Hindlimb muscle (tissue), 1 donor: ENCODE measurements at regions not wholly inside any gene's neighbourhood (a gene's known extent, or its start where the extent isn't known, plus 50 kb on each side); places are given as distances from the start of the nearest gene placed in this dataset.
"Not testable (repeated sequence)": the region's sequence is repeated elsewhere in the genome, so short reads cannot be mapped to it uniquely, and the experiment has no call there.

Experiments used
- DNase-seq: peaks from one replicate; pipeline ENCODE4 v3.0.0-alpha.2; 2013

- DNase-seq: not testable (repeated sequence)
Observed at GRCh38 chr20:7175827-7176226, 408.3 kb downstream of the BMP2 start.

DNA sequence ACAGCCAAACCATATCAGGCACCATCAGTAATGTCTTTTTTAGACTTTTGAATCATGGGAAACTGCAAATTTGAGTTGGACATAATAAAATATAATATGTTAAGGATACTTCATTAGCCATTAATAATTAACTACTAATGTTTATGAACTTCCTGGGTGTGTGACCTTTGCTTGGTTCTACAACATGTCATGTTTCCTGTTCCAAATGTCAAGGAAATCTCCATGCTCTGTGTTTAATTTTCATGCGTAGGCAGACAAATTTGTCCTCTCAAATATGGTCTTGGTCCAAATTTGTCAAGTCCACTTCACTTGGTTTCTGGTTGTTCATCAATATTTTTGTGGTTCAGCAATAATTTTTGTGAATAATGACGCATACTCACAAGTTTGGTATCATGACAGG lies 410.5 kb downstream of the BMP2 start:
- no peak for DNase-seq

DNA sequence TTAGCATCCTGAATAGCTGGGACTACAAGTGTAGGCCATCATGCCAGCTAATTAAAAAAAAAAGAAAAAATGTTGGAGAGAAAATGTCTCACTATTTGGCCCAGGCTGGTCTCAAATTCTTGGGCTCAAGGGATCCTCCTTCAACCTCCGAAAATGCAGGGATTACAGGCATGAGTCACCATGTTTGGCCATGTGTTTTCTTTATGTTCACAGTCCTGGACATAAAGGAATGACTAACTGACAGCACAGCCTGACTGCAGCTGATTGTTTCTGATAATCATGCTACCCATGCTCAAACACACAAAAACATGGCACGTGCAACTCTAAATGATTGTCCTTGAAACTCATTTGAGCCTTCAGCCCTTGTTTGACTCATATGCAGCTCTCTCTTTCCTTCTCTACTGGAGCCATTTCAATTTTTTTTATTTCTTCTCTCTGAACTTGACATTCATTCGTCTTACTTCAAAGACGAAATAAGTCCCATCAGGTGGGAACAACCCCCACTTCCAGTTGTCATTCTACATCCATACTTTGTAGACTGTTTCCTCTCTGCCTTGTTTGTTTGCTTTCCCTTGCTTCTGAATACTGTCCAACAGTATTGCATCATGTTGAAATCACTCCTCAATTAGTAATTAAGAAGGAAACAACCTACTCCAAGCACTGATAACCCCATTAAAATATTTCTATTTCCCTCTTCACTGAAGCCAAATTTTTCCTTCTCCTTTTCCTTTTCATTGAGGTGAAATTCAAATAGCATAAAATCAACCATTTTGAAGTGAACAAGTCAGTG lies 413.0 kb downstream of the BMP2 start:
- DNase-seq: no peak

- no peak for DNase-seq
Observed at GRCh38 chr20:7189231-7189630, 421.7 kb downstream of the BMP2 start.

DNA sequence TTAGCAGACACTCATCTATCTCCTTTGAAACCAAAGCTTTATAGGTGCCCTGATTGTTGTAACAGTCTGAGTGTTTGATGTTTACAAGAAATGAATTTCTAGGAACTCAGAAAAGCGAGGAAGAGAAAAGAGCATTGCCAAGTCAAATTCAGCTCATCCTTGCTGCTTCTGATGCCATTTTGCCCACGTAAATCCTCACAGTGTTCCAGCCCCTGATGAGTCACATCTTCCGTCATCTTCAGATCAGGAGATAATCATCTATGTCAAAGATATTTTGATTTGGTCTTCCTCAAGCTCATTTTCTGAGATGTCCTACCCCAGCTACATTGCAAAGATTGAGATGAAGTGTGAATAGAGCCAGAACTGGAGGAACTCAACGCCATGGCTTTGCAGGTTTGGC lies 426.2 kb downstream of the BMP2 start:
- no peak for DNase-seq

- DNase-seq: peak; percentile 2
Observed at GRCh38 chr20:7195704-7196103, 428.2 kb downstream of the BMP2 start.

- DNase-seq: no peak
Observed at GRCh38 chr20:7196481-7196880, 429.0 kb downstream of the BMP2 start.

DNA sequence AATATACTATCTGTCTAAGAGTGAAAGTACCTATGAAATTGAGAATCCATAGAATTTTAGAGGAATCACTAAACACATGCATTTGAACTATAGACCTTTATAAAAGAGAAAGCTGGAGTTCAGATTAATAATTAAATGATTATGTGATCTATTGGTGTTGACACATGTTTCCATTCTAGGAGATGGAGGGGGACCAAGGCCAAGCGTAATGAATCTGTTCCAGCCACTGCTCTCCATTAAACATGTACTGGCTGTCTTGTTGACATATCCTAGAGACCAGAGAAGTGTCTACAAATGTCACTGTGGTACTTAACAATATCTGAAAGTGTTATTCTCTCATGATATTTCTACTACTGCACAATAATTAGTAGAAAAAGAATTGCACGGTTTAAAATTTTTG lies 432.4 kb downstream of the BMP2 start:
- no peak for DNase-seq

- no peak for DNase-seq
Observed at GRCh38 chr20:7207186-7207798, 439.8 kb downstream of the BMP2 start.

- no peak for DNase-seq
Observed at GRCh38 chr20:7210910-7211309, 443.4 kb downstream of the BMP2 start.

- no peak for DNase-seq
Observed at GRCh38 chr20:7214081-7214740, 446.7 kb downstream of the BMP2 start.

GRCh38 chr20:7217606-7218005 lies 450.1 kb downstream of the BMP2 start:
- DNase-seq: no peak

- DNase-seq: no peak
Observed at GRCh38 chr20:7220755-7221154, 453.3 kb downstream of the BMP2 start.

DNA sequence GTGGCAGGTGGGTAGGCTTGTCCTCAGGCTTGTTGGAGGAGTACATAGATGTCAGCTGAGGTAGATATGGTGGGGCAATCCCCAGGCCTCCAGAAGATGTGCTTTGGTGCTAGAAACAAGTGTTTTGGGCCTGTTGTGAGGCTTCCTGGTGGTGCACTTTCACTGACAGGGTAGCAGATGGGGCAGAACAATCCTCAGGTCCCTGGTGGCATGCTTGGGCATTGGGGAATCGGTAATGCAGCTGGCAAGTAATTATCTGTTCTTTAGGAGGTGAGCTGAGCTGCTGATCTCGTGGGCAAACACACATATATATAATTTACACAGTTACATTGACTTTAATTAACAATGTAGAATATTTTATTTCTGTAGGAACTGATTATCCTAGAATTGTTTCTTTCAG lies 458.7 kb downstream of the BMP2 start:
- no peak for DNase-seq

DNA sequence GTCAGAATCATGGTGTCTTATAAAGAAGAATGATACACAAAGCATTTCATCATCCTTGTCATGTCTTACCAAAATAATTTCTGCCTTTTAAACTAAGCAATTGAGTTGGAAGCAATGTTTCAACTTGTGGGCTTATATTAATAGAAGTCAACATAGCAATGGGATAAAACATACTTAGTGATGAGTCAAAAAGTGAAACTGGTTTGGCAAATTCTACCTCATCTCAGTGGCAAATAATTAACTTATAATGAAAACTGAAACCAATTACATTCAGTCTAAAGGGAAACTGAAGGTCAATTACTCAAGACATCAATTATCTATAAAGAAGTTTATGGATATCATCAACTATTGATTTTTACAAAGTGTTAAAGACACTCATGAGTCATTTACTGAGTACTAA lies 463.8 kb downstream of the BMP2 start:
- no peak for DNase-seq

DNA sequence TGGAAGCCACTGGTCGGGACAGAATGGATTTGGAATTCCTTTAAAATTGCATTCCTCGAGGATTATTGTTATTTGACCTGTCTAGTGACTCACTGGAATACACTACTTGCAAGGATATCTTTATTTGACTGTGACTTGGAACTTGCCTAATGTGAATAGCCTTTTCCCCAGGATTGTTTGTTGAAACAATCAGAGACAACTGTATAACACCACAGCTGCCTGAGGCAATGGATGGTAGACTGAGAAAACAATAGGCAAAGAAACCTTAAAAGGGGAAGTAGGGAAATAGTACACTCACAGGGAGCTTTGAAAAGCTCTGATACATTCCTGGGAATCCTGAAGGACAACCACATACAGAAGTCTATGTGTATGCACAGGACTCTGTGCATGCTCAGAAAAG lies 465.3 kb downstream of the BMP2 start:
- no peak for DNase-seq

DNA sequence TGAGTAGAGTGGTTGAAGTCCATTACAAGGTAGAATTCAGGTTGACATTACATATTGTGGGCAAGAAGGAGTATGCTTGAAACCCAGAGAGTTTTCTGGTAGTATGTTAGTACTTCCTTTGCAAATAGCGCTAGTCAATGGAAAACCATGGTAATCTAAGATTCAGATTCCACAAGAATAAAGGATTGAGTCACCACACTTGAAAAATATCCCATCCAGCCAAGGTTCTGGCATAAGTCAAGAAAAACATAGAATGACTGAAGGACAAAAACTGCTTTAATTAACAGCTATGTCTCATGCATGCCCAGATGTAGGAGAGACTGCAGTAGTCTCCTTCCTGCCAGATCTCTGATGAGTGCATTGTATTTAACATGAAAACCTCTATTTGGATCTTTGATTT lies 469.8 kb downstream of the BMP2 start:
- DNase-seq: no peak

DNA sequence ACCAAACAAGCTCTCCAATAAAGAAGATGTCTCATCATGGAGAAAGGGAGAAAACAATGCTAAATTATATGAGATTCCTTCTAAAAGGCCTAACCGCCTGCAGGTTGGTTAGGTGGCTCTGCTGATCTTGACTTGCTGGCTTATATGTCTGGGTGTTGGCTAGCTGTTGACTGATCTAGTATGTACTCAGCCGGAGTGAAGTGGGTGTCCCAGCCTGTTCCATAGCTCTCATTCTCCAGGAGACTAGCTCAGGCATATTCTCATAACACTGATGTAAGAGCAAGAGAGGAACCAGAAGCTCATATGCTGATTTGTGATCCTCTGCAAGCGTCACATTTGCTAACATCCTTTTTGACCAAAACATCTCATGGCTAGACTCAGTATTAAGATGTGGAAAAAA lies 473.0 kb downstream of the BMP2 start:
- DNase-seq: no peak

GRCh38 chr20:7248281-7249201 lies 481.1 kb downstream of the BMP2 start:
- peak; percentile 75 for DNase-seq

DNA sequence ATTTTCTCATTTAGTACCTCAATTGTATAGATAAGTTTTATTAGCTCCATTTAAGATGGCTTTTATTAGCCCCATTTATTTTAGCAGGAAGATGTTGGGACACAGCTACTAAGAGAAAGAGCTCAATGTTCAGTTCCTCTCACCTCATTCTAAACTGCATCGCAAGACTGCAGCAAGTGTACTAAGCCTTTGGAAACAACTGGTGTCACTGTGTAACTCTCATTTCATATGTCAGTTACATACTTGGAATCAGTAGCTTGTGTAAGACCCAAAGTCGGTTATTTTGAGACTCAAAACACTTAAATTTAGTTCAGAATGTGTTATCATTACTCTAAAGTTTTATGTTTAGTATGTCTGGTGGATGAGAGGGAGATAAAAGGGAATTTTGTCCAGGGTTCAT lies 482.9 kb downstream of the BMP2 start:
- no peak for DNase-seq

- no peak for DNase-seq
Observed at GRCh38 chr20:7257099-7257498, 489.6 kb downstream of the BMP2 start.

GRCh38 chr20:7257692-7258466 lies 490.4 kb downstream of the BMP2 start:
- peak; percentile 40 for DNase-seq
